HG03575 (cell line): ENCODE measurements at regions not wholly inside any gene's neighbourhood (a gene's known extent, or its start where the extent isn't known, plus 50 kb on each side); places are given as distances from the start of the nearest gene placed in this dataset.
"Not testable (repeated sequence)": the region's sequence is repeated elsewhere in the genome, so short reads cannot be mapped to it uniquely, and the experiment has no call there.

ENCODE experiments used
- ATAC-seq: cut with Tn5 transposase; IDR thresholded peaks from one replicate; pipeline ENCODE4 v1.9.1; 2021; ENCODE audit not compliant: unreplicated experiment, insufficient number of reproducible peaks, low FRiP score; ENCODE audit errors: extremely low read depth

DNA sequence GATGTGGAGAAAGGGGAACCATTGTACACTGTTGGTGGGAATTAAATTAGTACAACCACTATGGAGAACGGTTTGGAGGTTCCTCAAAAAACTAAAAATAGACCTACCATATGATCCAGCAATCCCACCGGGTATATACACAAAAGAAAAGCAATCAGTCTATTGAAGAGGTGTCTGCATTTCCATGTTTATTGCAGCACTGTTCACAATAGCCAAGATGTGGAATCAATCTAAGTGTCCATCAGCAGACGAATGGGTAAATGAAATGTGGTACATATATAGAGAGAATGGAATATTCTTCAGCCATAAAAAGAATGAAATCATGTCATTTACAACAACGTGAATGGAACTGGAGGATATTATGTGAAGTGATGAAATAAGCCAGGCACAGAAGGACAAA is 208.1 kb downstream of the TRIML1 start:
- ATAC-seq = no peak

DNA sequence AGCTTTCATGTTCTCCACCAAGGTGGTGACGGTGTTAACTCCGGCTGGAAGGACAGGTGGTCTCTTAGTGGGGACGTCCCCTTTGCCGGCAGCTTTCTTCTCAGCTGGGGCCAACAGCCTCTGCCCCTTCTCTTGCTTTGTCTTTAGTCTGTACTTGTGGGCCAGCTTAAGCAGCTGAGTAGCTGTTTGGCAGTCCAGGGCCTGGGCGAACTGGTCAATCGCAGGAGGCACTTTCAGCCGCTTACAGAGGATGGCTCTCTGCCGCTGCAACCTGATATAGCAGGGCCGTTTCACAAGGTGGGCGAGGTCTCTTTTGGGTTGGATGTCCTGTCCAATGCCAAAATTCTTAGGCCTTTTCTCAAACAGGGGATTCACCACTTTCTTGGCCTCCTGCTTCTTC is 210.3 kb downstream of the TRIML1 start:
- not testable (repeated sequence) for ATAC-seq

DNA sequence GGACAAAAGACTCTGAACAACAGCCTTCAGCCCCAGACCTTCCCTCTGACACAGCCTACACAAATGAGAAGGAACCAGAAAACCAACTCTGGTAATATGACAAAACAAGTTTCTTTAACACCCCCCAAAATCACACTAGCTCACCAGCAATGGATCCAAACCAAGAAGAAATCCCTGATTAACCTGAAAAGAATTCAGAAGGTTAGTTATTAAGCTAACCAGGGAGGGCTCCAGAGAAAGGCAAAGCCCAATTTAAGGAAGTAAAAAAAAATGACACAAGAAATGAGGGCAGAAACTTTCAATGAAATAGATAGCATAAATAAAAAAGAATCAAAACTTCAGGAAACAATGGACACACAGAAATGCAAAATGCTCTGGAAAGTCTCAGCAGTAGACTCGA is 224.0 kb downstream of the TRIML1 start:
- no peak for ATAC-seq

- no peak for ATAC-seq
Measured at GRCh38 chr4:188370777-188371176, 231.5 kb downstream of the TRIML1 start.

DNA sequence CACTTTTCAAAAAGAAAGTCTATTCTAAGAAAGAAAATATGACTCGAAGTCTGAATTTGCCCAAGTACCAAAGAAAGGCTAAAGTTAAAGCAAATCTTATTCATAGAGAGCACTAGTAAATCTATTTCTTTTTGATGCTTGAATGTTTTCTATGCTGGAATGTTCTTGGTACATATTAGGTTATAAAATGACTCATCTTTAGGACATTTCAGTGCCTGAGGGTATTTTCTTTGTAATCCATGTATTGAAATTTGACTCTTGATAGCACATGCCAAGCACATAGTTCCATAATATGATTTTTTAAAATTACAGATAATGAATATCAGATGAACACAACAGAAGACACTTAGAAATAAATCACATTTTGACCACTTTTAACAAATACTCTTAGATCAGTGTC is 232.8 kb downstream of the TRIML1 start:
- ATAC-seq = no peak

- no peak for ATAC-seq
Measured at GRCh38 chr4:188372829-188373228, 233.6 kb downstream of the TRIML1 start.

- no peak for ATAC-seq
Measured at GRCh38 chr4:188374871-188375270, 235.6 kb downstream of the TRIML1 start.

DNA sequence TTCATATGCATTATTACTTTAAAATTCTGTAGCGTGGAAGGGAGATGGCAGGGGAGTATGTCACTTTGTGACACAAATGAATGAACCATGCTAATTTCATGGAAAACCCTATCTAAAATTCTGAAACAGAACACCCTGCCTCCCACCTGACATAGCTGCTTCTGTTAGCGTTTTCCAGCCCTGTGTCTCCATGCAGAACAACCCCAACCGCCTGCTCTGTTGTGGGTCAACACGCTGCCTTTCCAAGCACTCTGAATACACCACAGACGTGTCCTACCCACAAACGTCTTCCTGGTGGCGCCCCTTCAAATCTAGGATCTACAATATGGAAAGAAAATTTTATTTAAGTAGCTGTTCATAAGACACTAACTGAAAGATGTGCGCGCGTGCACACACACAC is 238.6 kb downstream of the TRIML1 start:
- no peak for ATAC-seq

- ATAC-seq = no peak
Measured at GRCh38 chr4:188383180-188383579, 243.9 kb downstream of the TRIML1 start.

GRCh38 chr4:188387179-188387791 is 248.0 kb downstream of the TRIML1 start:
- ATAC-seq = no peak

GRCh38 chr4:188391349-188391748 is 252.1 kb downstream of the TRIML1 start:
- not testable (repeated sequence) for ATAC-seq

- ATAC-seq = no peak
Measured at GRCh38 chr4:188396037-188396436, 256.8 kb downstream of the TRIML1 start.

- no peak for ATAC-seq
Measured at GRCh38 chr4:188399834-188400233, 260.6 kb downstream of the TRIML1 start.

DNA sequence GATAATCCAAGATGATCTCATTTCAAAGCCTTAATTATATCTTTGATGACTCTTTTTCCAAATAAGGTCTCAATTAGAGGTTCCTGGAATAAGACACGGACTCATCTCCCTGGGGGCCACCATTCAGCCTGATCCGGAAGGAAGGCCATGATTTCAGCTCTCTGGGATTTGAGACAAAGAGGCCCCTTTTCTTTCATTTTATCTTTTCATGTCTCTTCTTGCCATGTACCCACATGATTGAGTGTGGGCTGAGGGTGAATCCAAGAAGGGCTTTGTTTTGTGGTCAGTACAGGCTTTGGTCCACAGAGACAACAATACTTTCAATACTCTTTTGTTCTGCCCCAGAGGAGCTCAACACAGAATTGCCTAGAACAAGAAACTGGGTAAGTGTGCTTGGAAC is 261.2 kb downstream of the TRIML1 start:
- ATAC-seq = no peak

- ATAC-seq = no peak
Measured at GRCh38 chr4:188403272-188403671, 264.0 kb downstream of the TRIML1 start.

- ATAC-seq = not testable (repeated sequence)
Measured at GRCh38 chr4:188405071-188405835, 266.0 kb downstream of the TRIML1 start.

DNA sequence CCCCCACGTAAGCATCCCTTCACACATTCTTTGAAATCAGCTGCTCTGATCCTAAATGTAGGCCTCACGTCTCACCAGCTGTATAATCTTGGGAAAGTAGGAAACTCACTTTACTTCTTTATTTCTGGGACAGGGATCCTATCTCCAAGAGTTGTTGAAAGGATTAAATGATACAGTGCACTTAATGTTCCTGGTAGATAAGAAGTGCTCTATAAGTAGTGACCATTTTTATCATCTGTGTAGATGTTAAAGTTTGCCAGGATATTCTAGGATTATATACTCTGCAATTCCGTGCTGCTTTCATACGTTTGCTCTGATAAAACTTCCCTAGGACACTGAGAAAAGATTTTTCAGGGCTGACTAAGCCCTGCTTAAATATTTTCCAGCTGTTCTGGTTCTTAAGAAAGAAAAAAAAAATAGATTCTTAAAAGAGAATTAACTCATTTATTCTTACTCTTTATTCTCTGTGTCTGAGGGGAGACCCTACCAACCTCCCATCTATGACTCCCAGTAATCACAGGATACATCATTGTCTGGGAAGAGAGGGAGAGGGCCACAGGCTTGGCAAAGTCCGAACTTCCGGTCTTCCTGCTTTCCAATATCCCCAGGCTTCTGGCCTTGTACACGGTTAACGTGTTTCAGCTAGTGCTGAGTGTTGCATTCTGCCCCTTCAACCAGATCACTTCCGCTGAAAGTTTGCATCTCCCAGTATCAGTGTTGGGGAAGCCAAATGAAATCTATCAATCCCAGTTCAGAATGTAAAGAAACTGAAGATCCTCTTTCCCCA is 269.2 kb downstream of the TRIML1 start:
- no peak for ATAC-seq

- ATAC-seq = no peak
Measured at GRCh38 chr4:188409851-188410250, 270.6 kb downstream of the TRIML1 start.

GRCh38 chr4:188411805-188412204 is 272.6 kb downstream of the TRIML1 start:
- no peak for ATAC-seq

- ATAC-seq = no peak
Measured at GRCh38 chr4:188412499-188412898, 273.3 kb downstream of the TRIML1 start.
